ENCODE measurements at regions not wholly inside any gene's neighbourhood (a gene's known extent, or its start where the extent isn't known, plus 50 kb on each side); places are given as distances from the start of the nearest gene placed in this dataset.

- H3K9me3 Mint-ChIP-seq = no peaks in the 10 kb centered on the region
- peak in 1 of 2 experiments; percentile 34 for DNase-seq (ENCODE audit: low spot score in 2 of 2, unreplicated experiment in 2 of 2)
- H3K27me3 Mint-ChIP-seq (ENCODE audit: low read depth) = no peaks in the 10 kb centered on the region
- H3K4me1 Mint-ChIP-seq = peaks cover 53% of the 10 kb centered on the region
- TF ChIP-seq CTCF (IDR thresholded peaks at IDR 0.05; ENCODE audit: unreplicated experiment) = no peak
- H3K27ac Mint-ChIP-seq = no peak overlapping the region
- no peak overlapping the region for H3K4me3 Mint-ChIP-seq
- H3K36me3 Mint-ChIP-seq = no peaks in the 10 kb centered on the region
Observed at GRCh38 chr15:70378126-70379031, 280.7 kb upstream of the TLE3 start.

GRCh38 chr15:70376929-70377691 lies 279.4 kb upstream of the TLE3 start:
- Mint-ChIP-seq H3K36me3 (no peaks in the 10 kb centered on the region), H3K27me3 (ENCODE audit: low read depth) (no peaks in the 10 kb centered on the region), H3K4me1 (peaks cover 50% of the 10 kb centered on the region), H3K27ac (peak overlapping the region; percentile 45), H3K9me3 (no peaks in the 10 kb centered on the region), H3K4me3 (peak overlapping the region; percentile 46)
- DNase-seq (ENCODE audit: low spot score in 2 of 2, unreplicated experiment in 2 of 2) = peak in 1 of 2 experiments; percentile 54
- no peak for TF ChIP-seq CTCF (IDR thresholded peaks at IDR 0.05; ENCODE audit: unreplicated experiment)

- Mint-ChIP-seq H3K27ac (peak overlapping the region; percentile 45), H3K4me1 (peaks cover 50% of the 10 kb centered on the region), H3K9me3 (no peaks in the 10 kb centered on the region), H3K4me3 (peak overlapping the region; percentile 46), H3K36me3 (no peaks in the 10 kb centered on the region), H3K27me3 (ENCODE audit: low read depth) (no peaks in the 10 kb centered on the region)
- TF ChIP-seq CTCF (IDR thresholded peaks at IDR 0.05; ENCODE audit: unreplicated experiment) = no peak
- peak in 1 of 2 experiments; percentile 34 for DNase-seq (ENCODE audit: low spot score in 2 of 2, unreplicated experiment in 2 of 2)
Observed at GRCh38 chr15:70376031-70376928, 278.6 kb upstream of the TLE3 start.

GRCh38 chr15:70375586-70375985 lies 277.9 kb upstream of the TLE3 start:
- Mint-ChIP-seq H3K9me3 (no peaks in the 10 kb centered on the region), H3K4me1 (peaks cover 50% of the 10 kb centered on the region), H3K27ac (no peak overlapping the region), H3K4me3 (no peak overlapping the region), H3K27me3 (ENCODE audit: low read depth) (no peaks in the 10 kb centered on the region), H3K36me3 (no peaks in the 10 kb centered on the region)
- TF ChIP-seq CTCF (IDR thresholded peaks at IDR 0.05; ENCODE audit: unreplicated experiment) = no peak
- DNase-seq (ENCODE audit: low spot score in 2 of 2, unreplicated experiment in 2 of 2) = peak in 1 of 2 experiments; percentile 27

- H3K9me3 Mint-ChIP-seq = no peaks in the 10 kb centered on the region
- H3K36me3 Mint-ChIP-seq = no peaks in the 10 kb centered on the region
- H3K27me3 Mint-ChIP-seq (ENCODE audit: low read depth) = no peaks in the 10 kb centered on the region
- no peak for TF ChIP-seq CTCF (IDR thresholded peaks at IDR 0.05; ENCODE audit: unreplicated experiment)
- H3K4me1 Mint-ChIP-seq = peaks cover 48% of the 10 kb centered on the region
- peak overlapping the region; percentile 83 for H3K27ac Mint-ChIP-seq
- DNase-seq (ENCODE audit: low spot score in 2 of 2, unreplicated experiment in 2 of 2) = peak in 1 of 2 experiments; percentile 48
- H3K4me3 Mint-ChIP-seq = no peak overlapping the region
Observed at GRCh38 chr15:70375006-70375431, 277.3 kb upstream of the TLE3 start.
